Esophagus muscularis mucosa (tissue), 4 donors: ENCODE measurements at regions not wholly inside any gene's neighbourhood (a gene's known extent, or its start where the extent isn't known, plus 50 kb on each side); places are given as distances from the start of the nearest gene placed in this dataset.

Experiments
- DNase-seq: peaks from one replicate; pipeline ENCODE4 v3.0.0-alpha.2; 2017; ENCODE audit errors: extremely low spot score
- H3K27ac ChIP-seq, 4 donors: fragments of 200-600 bp; sonication (generic); replicated peaks in 1 of 4; 1 replicate in 3 of 4; 2 replicates in 1 of 4; pipeline ENCODE4 v1.5.1; 2016 to 2019; ENCODE audit warnings: mild to moderate bottlenecking in 1 of 4
- H3K27me3 ChIP-seq, 4 donors: fragments of 200-600 bp; sonication (generic); one replicate each; pipeline versions ENCODE4 v1.5.1 to v1.6.0; 2016 to 2019
- H3K36me3 ChIP-seq, 4 donors: fragments of 200-600 bp; sonication (generic); one replicate each; pipeline ENCODE4 v1.5.1; 2016 to 2019
- H3K4me1 ChIP-seq, 4 donors: fragments of 200-600 bp; sonication (generic); one replicate each; pipeline ENCODE4 v1.5.1; 2016 to 2019
- H3K4me3 ChIP-seq, 4 donors: fragments of 200-600 bp; sonication (generic); 1 replicate in 2 of 4; 2 replicates in 2 of 4; pipeline ENCODE4 v1.5.1; 2016 to 2019; ENCODE audit warnings: mild to moderate bottlenecking in 4 of 4, moderate library complexity in 1 of 4
- H3K9me3 ChIP-seq, 4 donors: fragments of 200-600 bp; sonication (generic); 1 replicate in 3 of 4; 2 replicates in 1 of 4; pipeline ENCODE4 v1.5.1; 2016 to 2019
- CTCF ChIP-seq, 3 experiments: fragments of 200-600 bp in 2 of 3; fragments of 450-650 bp in 1 of 3; sonication (generic) in 2 of 3; IDR thresholded peaks; one replicate each; pipeline ENCODE4 v1.5.1; 2017 to 2019; ENCODE audit warnings: antibody characterized with exemption in 3 of 3, mild to moderate bottlenecking in 2 of 3, moderate library complexity in 1 of 3
- EP300 ChIP-seq: sonication (generic); formaldehyde crosslinking; IDR thresholded peaks from one replicate; pipeline ENCODE4 v1.6.1; 2017; ENCODE audit warnings: antibody characterized with exemption
- POLR2A ChIP-seq: fragments of 450-650 bp; IDR thresholded peaks from one replicate; pipeline ENCODE4 v1.6.1; 2017; ENCODE audit warnings: antibody characterized with exemption, moderate library complexity, mild to moderate bottlenecking, low read depth
- POLR2AphosphoS5 ChIP-seq, 2 donors: sonication (generic); formaldehyde crosslinking; IDR thresholded peaks; one replicate each; pipeline ENCODE4 v1.6.1; 2017; ENCODE audit warnings: antibody characterized with exemption in 2 of 2
- WGBS: methylation state at CpG from one replicate; pipeline ENCODE4 v1.1.5; 2018; 5-methylcytosine and 5-hydroxymethylcytosine counted together
- intact Hi-C: fragments of 100-400 bp; cut with DNase I; formaldehyde crosslinking; loops from one replicate; pipeline ENCODE4 v1.15.1; 2023

GRCh38 chr17:52790359-52790955 is 631.9 kb upstream of the CA10 start:
- 70% methylated on average over 7 of the region's 7 CpGs for WGBS
- DNase-seq = no peak
- TF ChIP-seq EP300 = no peak
- TF ChIP-seq POLR2A = no peak
- no peak for TF ChIP-seq CTCF (IDR thresholded peaks at IDR 0.05)
- no peak for TF ChIP-seq POLR2AphosphoS5 (IDR thresholded peaks at IDR 0.05)
- intact Hi-C loops = no loop called here
- Histone ChIP-seq H3K9me3 (no peaks in the 10 kb centered on the region), H3K36me3 (no peaks in the 10 kb centered on the region), H3K27me3 (no peaks in the 10 kb centered on the region), H3K4me1 (no peaks in the 10 kb centered on the region), H3K4me3 (no peak overlapping the region), H3K27ac (no peak overlapping the region)

DNA sequence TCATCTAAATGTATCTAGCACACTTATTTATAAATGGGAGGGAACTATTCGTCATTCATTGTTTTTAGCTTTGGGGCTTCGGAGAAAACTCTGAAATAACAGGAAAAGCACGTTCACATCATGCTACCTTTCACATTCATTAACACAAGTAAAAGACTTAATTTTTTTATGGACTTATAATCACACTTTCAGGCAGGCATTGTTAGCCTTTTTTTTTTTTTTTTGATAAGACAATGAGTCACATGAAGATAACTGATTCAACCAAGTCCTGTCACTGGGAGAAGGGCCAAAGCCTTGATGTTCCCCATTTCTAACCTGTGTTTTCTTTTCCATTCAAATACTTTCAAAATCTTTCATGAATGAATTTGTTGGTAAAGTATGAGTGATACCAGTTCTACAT is 631.3 kb upstream of the CA10 start:
- Histone ChIP-seq H3K9me3 (no peaks in the 10 kb centered on the region), H3K36me3 (no peaks in the 10 kb centered on the region), H3K27me3 (no peaks in the 10 kb centered on the region), H3K27ac (no peak overlapping the region), H3K4me1 (no peaks in the 10 kb centered on the region), H3K4me3 (no peak overlapping the region)
- WGBS = 49% methylated on average over 3 of the region's 3 CpGs
- TF ChIP-seq POLR2A (no peak), EP300 (no peak), POLR2AphosphoS5 (IDR thresholded peaks at IDR 0.05) (no peak), CTCF (IDR thresholded peaks at IDR 0.05) (no peak)
- intact Hi-C loops = loop anchor here (10.0 kb wide), 1 partner anchor 65 kb away; no protein-coding TSS in a partner anchor
- DNase-seq = no peak

DNA sequence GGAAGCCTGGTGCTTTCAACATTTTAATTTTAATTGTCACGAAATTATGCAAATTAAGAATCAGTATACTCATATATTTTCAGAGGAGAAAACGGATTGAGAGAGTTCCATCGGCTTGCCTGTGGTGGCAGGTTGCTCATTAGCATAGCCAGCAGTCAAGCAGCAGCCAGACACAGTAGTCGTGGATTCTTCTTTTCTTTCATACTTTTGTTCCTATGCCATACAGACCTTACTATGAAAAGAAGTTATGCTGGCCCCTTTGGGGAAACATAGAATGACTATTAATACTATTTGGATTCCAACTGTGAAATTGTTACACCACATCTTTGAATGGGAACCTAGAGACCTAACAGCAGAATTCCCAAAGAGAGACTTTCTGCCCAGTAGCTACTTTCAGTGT is 617.7 kb upstream of the CA10 start:
- no peak for DNase-seq
- H3K36me3 ChIP-seq = no peaks in the 10 kb centered on the region
- WGBS = 46% methylated on average over 4 of the region's 4 CpGs
- H3K9me3 ChIP-seq = no peaks in the 10 kb centered on the region
- H3K4me3 ChIP-seq = no peak overlapping the region
- intact Hi-C loops = no loop called here
- H3K4me1 ChIP-seq = no peaks in the 10 kb centered on the region
- no peaks in the 10 kb centered on the region for H3K27me3 ChIP-seq
- H3K27ac ChIP-seq = no peak overlapping the region
- TF ChIP-seq CTCF (IDR thresholded peaks at IDR 0.05) = no peak
- no peak for TF ChIP-seq EP300
- no peak for TF ChIP-seq POLR2AphosphoS5 (IDR thresholded peaks at IDR 0.05)

DNA sequence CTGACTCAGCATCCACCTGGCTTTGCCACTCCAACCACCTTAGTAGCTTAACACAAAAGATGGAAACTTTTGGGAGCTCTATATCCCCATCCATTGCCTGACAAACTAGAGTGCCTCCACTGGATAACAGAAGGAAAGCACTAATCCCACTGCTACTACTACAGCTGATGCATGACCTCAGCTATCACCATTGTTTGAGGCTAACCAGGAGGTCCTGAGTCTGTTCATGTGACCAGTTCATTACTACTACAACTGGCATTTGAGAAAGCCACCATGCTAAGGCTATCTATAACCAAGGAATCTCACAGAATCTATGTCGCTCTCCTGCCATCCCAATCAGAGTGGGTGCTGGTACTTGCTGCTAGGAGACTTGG is 604.3 kb upstream of the CA10 start:
- TF ChIP-seq CTCF (IDR thresholded peaks at IDR 0.05) = no peak
- no peak for TF ChIP-seq POLR2A
- TF ChIP-seq POLR2AphosphoS5 (IDR thresholded peaks at IDR 0.05) = no peak
- no peak for TF ChIP-seq EP300
- intact Hi-C loops = no loop called here

More for the DNA sequence above, 604.3 kb upstream of the CA10 start:
- H3K27me3 ChIP-seq = no peaks in the 10 kb centered on the region
- peaks cover 0 to 8% (median 3%) of the 10 kb centered on the region in 4 donors for H3K9me3 ChIP-seq
- no peak for DNase-seq
- no peak overlapping the region for H3K4me3 ChIP-seq
- WGBS = 100% methylated on average over 1 of the region's 1 CpG
- peaks cover 0 to 6% (median 0%) of the 10 kb centered on the region in 4 donors for H3K4me1 ChIP-seq
- no peaks in the 10 kb centered on the region for H3K36me3 ChIP-seq
- H3K27ac ChIP-seq = no peak overlapping the region
